Gastrocnemius medialis (tissue), 4 donors: ENCODE measurements at regions not wholly inside any gene's neighbourhood (a gene's known extent, or its start where the extent isn't known, plus 50 kb on each side); places are given as distances from the start of the nearest gene placed in this dataset.

ENCODE experiments used
- ATAC-seq, 2 donors: fragments of 150-250 bp; one replicate each; pipeline ENCODE4 v1.9.1; 2016
- DNase-seq, 2 donors: peaks; one replicate each; pipeline ENCODE4 v3.0.0-alpha.2; 2019
- H3K27ac ChIP-seq, 4 donors: fragments of 200-600 bp; sonication (generic); 1 replicate in 1 of 4; 2 replicates in 3 of 4; pipeline ENCODE4 v1.5.1; 2016 to 2018; ENCODE audit warnings: mild to moderate bottlenecking in 2 of 4, moderate library complexity in 1 of 4
- H3K27me3 ChIP-seq, 3 donors: fragments of 200-600 bp; sonication (generic) in 2 of 3; 1 replicate in 1 of 3; 2 replicates in 2 of 3; pipeline versions ENCODE4 v1.5.1 to v1.6.0; 2016 to 2019; ENCODE audit warnings: mild to moderate bottlenecking in 1 of 3, moderate library complexity in 1 of 3
- H3K36me3 ChIP-seq, 2 donors: fragments of 200-600 bp; sonication (generic) in 1 of 2; one replicate each; pipeline ENCODE4 v1.5.1; 2017 to 2018
- H3K4me1 ChIP-seq, 2 donors: fragments of 200-600 bp; sonication (generic) in 1 of 2; one replicate each; pipeline ENCODE4 v1.5.1; 2016 to 2017; ENCODE audit warnings: mild to moderate bottlenecking in 2 of 2
- H3K4me3 ChIP-seq, 4 donors: fragments of 200-600 bp; sonication (generic) in 3 of 4; 1 replicate in 1 of 4; 2 replicates in 3 of 4; pipeline ENCODE4 v1.5.1; 2016 to 2019; ENCODE audit warnings: mild to moderate bottlenecking in 2 of 4
- H3K9me3 ChIP-seq, 3 donors: fragments of 200-600 bp; sonication (generic) in 2 of 3; 1 replicate in 1 of 3; 2 replicates in 2 of 3; pipeline ENCODE4 v1.5.1; 2016 to 2019
- POLR2A ChIP-seq, 2 donors: fragments of 450-650 bp; IDR thresholded peaks; one replicate each; pipeline ENCODE4 v1.6.1; 2017; ENCODE audit warnings: antibody characterized with exemption in 2 of 2, mild to moderate bottlenecking in 2 of 2, moderate library complexity in 2 of 2
- in situ Hi-C, 4 donors: fragments of 200-750 bp; cut with MboI; loops; one replicate each; pipeline versions ENCODE4 v1.15.0 to v1.8.0; 2017; ENCODE audit warnings: low sequenced_read_pairs in 4 of 4
- intact Hi-C: fragments of 100-400 bp; cut with DNase I; formaldehyde crosslinking; loops from one replicate; pipeline ENCODE4 v1.15.1; 2023; ENCODE audit warnings: low total_unique reads
- TF ChIP-seq, protein P1 (sequence below), 5 experiments: fragments of 450-650 bp in 3 of 5; fragments of 200-600 bp in 2 of 5; sonication (generic) in 2 of 5; IDR thresholded peaks in 4 of 5; conservative IDR thresholded peaks in 1 of 5; 1 replicate in 4 of 5; 2 replicates in 1 of 5; pipeline ENCODE4 v1.5.1; 2016 to 2019; ENCODE audit warnings: antibody characterized with exemption in 5 of 5, mild to moderate bottlenecking in 3 of 5, moderate library complexity in 3 of 5

DNA sequence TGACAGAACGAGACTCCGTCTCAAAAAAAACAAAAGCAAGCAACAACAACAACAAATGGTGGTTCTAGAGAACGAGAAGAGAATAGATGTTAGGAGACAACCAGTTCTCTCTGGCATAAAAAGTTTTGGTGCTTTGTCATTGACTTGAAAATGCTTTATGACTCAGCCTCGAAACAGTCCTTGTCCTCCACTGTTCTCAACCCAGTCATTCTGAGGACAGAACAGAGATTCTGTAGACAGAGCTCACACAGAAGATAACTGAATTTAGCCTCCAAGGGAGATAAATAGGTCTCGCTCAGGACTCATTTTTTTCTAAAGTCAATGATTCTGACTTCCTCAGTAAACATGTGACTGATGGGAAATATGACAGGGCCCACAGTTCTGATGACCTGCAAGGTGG, 76.0 kb upstream of the FSTL4 start:
- in situ Hi-C loops, result no loop called here
- DNase-seq (no peak), ATAC-seq (no peak)
- Histone ChIP-seq H3K36me3 (no peaks in the 10 kb centered on the region), H3K27ac (no peak overlapping the region), H3K27me3 (peaks cover 0 to 12% (median 4%) of the 10 kb centered on the region in 3 donors), H3K4me1 (no peaks in the 10 kb centered on the region), H3K4me3 (no peak overlapping the region), H3K9me3 (no peaks in the 10 kb centered on the region)
- TF ChIP-seq, protein P1, sequence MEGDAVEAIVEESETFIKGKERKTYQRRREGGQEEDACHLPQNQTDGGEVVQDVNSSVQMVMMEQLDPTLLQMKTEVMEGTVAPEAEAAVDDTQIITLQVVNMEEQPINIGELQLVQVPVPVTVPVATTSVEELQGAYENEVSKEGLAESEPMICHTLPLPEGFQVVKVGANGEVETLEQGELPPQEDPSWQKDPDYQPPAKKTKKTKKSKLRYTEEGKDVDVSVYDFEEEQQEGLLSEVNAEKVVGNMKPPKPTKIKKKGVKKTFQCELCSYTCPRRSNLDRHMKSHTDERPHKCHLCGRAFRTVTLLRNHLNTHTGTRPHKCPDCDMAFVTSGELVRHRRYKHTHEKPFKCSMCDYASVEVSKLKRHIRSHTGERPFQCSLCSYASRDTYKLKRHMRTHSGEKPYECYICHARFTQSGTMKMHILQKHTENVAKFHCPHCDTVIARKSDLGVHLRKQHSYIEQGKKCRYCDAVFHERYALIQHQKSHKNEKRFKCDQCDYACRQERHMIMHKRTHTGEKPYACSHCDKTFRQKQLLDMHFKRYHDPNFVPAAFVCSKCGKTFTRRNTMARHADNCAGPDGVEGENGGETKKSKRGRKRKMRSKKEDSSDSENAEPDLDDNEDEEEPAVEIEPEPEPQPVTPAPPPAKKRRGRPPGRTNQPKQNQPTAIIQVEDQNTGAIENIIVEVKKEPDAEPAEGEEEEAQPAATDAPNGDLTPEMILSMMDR (IDR thresholded peaks at IDR 0.05 in 4 of 5, conservative IDR thresholded peaks at IDR 0.05 in 1 of 5), result no peak
- no peak for TF ChIP-seq POLR2A (IDR thresholded peaks at IDR 0.05)
- intact Hi-C loops, result no loop called here

DNA sequence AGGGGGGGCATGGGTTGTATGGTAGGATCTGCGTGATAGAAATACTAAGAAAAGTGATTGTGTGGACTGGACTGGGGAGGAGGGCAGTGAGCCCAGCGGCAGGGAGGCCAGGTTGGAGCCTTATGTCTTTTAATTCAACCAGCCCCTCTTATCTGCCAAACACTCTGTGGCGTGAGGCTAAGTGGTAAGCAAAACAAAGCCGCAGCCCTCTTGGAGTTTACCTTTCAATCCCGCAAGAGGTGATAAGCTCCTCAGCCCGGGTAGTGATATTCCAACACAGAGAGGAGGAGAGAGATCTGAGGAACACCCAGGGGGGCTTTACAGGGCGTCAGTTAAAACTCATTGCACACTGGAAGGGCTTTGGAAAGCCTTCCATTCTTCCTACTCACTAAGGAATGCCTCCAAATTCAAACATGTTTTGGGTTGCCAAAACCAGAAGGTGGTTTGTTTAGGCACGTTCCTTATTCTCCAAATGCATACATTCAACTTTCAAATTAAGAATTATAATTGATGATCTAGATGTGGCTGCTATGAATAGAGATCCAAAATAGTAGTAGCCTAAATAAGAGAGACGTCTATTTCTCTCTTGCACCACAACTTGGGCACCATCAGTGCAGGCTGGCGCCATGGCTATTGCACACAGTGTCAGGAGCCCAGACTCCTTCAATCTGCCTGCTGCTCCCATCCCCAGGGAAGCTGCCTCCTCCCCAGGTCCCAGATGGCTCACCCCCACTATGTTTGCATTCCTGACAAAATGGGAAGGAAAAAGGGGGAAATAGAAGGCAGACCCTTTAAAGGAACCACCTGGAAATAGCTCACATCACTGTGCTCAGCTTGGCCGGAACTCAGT, 75.1 kb upstream of the FSTL4 start:
- Histone ChIP-seq H3K27me3 (peaks cover 0 to 12% (median 4%) of the 10 kb centered on the region in 3 donors), H3K36me3 (no peaks in the 10 kb centered on the region), H3K4me1 (no peaks in the 10 kb centered on the region), H3K4me3 (no peak overlapping the region), H3K9me3 (no peaks in the 10 kb centered on the region), H3K27ac (no peak overlapping the region)
- DNase-seq (no peak), ATAC-seq (no peak)
- intact Hi-C loops, result no loop called here
- no peak for TF ChIP-seq POLR2A (IDR thresholded peaks at IDR 0.05)
- TF ChIP-seq, protein P1 (IDR thresholded peaks at IDR 0.05 in 4 of 5, conservative IDR thresholded peaks at IDR 0.05 in 1 of 5), result no peak
- in situ Hi-C loops, result no loop called here

DNA sequence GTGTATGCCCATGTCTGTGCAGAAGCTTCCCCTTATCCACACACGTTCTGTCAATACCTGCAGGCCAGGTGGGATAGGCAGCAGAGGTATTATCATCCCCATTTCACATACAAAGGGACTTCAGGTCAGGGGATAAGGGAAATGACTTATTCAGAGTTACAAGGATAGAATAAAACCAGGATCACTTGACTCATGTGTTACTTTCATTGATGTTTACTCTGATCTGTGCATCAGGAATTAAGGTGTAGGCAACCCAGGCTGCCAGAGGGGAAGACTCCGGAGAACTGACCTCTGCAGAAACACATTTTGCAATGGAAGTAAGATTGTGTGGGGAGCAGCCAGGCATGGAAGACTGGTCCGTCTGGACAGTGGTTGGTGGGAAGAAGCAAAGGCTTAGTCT, 74.2 kb upstream of the FSTL4 start:
- Histone ChIP-seq H3K4me1 (no peaks in the 10 kb centered on the region), H3K4me3 (no peak overlapping the region), H3K36me3 (no peaks in the 10 kb centered on the region), H3K27me3 (peaks cover 0 to 12% (median 4%) of the 10 kb centered on the region in 3 donors), H3K27ac (no peak overlapping the region), H3K9me3 (no peaks in the 10 kb centered on the region)
- no peak for TF ChIP-seq POLR2A (IDR thresholded peaks at IDR 0.05)
- TF ChIP-seq, protein P1 (IDR thresholded peaks at IDR 0.05 in 4 of 5, conservative IDR thresholded peaks at IDR 0.05 in 1 of 5), result no peak
- ATAC-seq (no peak), DNase-seq (no peak)
- in situ Hi-C loops, result no loop called here
- intact Hi-C loops, result no loop called here

DNA sequence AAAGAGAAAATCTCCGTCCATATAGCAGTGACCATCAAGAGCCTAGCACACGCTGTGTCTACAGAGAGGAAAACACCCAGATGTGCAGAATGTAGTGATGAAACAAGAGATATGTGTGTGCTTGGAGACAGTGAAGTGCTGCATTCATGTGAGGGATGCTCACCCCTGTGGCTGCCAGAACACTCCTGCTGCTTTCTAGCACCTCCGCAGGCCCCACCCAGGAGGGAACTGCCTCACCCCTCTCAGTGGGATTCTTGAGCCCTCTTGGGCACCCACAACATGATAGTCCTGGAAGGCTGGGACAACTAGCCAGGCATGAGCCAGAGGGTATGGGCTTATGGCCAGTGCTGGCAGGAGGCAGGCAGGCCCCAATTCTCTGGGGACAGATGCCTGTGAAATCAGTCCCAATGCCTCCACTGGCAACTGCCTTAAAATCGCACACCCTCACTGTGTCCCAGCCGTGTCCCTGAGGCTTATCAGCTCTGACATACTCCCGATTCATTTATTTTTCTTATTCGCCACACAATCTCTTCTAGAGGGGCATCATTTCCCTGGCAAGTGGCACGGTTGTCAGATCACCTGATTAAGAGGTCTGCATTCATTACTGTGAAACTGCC, 73.2 kb upstream of the FSTL4 start:
- TF ChIP-seq, protein P1 (IDR thresholded peaks at IDR 0.05 in 4 of 5, conservative IDR thresholded peaks at IDR 0.05 in 1 of 5), result no peak
- TF ChIP-seq POLR2A (IDR thresholded peaks at IDR 0.05), result no peak
- peaks cover 0 to 8% (median 4%) of the 10 kb centered on the region in 3 donors for H3K27me3 ChIP-seq
- ATAC-seq, result no peak
- H3K27ac ChIP-seq, result no peak overlapping the region
- intact Hi-C loops, result no loop called here
- no peaks in the 10 kb centered on the region for H3K9me3 ChIP-seq
- no peak overlapping the region for H3K4me3 ChIP-seq
- H3K4me1 ChIP-seq, result no peaks in the 10 kb centered on the region
- in situ Hi-C loops, result no loop called here
- H3K36me3 ChIP-seq, result no peaks in the 10 kb centered on the region
- DNase-seq, result no peak
